ENCODE measurements at regions not wholly inside any gene's neighbourhood (a gene's known extent, or its start where the extent isn't known, plus 50 kb on each side); places are given as distances from the start of the nearest gene placed in this dataset.

DNA sequence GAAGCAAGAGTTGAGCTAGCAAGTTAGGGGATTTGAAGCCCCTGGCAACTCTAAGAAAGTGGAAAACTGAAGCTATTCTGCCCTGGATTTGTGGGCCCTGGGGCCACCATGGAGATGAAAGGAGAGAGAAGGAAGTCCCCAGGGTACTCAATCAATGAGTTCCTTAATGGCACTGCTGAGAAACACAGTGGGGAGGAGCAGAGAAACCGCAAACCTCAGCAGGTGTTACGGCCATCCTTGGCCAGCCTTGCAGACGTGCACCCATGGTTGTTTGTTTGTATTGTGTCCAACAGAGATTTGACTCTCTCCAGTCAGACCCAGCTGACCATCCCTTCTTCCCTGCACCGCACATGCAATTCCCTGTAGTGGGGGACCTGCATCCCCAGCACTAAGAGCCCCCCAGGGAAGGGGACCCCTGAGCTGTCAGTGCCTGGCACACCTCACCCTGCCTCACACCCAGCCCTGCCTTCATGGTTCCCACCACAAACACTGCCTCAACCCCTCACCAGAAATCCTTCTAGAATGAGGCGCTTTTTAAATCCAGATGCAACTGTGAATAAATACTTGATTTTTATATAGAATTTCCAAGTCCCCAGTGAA is 255.3 kb downstream of the SH3BP4 start:
- Histone ChIP-seq H3K9me3 (ENCODE audit: control insufficient read depth in 2 of 2, insufficient read depth in 1 of 2, low read depth in 1 of 2, low read length in 1 of 2) (peaks cover 0 to 3% of the 10 kb centered on the region in 2 donors), H3K4me1 (ENCODE audit: control insufficient read depth in 3 of 3, insufficient read depth in 2 of 3, low read depth in 1 of 3, low read length in 2 of 3) (no peaks in the 10 kb centered on the region), H3K27me3 (ENCODE audit: control insufficient read depth in 3 of 3, insufficient read depth in 3 of 3, low read length in 3 of 3) (peaks cover 0 to 7% (median 5%) of the 10 kb centered on the region in 3 donors), H3K36me3 (ENCODE audit: control insufficient read depth in 3 of 3, insufficient read depth in 2 of 3, low read depth in 1 of 3, low read length in 3 of 3) (no peaks in the 10 kb centered on the region), H3K27ac (ENCODE audit: low read depth in 1 of 3, low read length in 2 of 3) (no peak overlapping the region), H3K4me3 (ENCODE audit: low read depth in 1 of 3, low read length in 3 of 3) (no peak overlapping the region)
- no peak for DNase-seq
- WGBS, 3 donors: 34 to 49% (median 44%) methylated on average over 5 of the region's 5 CpGs
- FAIRE-seq: no peak

DNA sequence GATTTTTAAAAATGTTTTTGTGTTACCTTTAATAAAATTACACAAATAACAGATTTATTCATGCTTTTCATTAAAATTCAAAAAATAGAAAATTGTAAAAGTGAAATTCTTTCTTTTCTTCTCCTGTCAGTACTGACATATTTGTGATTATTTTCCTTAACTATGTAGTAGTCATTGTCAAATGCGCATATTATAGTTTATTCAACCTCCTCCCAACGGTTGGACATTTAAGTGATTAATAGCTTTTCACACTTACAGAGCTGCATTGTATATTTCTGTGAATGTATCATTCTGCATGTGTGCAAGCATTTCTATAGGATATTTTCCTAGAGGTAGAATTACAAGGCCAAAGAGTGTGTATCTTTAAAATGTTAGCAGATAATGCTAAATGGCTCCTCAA is 259.2 kb downstream of the SH3BP4 start:
- H3K9me3 ChIP-seq (ENCODE audit: control insufficient read depth in 2 of 2, insufficient read depth in 1 of 2, low read depth in 1 of 2, low read length in 1 of 2): no peaks in the 10 kb centered on the region
- no peaks in the 10 kb centered on the region for H3K4me1 ChIP-seq (ENCODE audit: control insufficient read depth in 3 of 3, insufficient read depth in 2 of 3, low read depth in 1 of 3, low read length in 2 of 3)
- WGBS, 3 donors: 25 to 32% (median 32%) methylated on average over 2 of the region's 2 CpGs
- no peaks in the 10 kb centered on the region for H3K36me3 ChIP-seq (ENCODE audit: control insufficient read depth in 3 of 3, insufficient read depth in 2 of 3, low read depth in 1 of 3, low read length in 3 of 3)
- peaks cover 0 to 8% (median 5%) of the 10 kb centered on the region in 3 donors for H3K27me3 ChIP-seq (ENCODE audit: control insufficient read depth in 3 of 3, insufficient read depth in 3 of 3, low read length in 3 of 3)
- no peak overlapping the region for H3K4me3 ChIP-seq (ENCODE audit: low read depth in 1 of 3, low read length in 3 of 3)
- FAIRE-seq (no peak), DNase-seq (no peak)
- H3K27ac ChIP-seq (ENCODE audit: low read depth in 1 of 3, low read length in 2 of 3): no peak overlapping the region

DNA sequence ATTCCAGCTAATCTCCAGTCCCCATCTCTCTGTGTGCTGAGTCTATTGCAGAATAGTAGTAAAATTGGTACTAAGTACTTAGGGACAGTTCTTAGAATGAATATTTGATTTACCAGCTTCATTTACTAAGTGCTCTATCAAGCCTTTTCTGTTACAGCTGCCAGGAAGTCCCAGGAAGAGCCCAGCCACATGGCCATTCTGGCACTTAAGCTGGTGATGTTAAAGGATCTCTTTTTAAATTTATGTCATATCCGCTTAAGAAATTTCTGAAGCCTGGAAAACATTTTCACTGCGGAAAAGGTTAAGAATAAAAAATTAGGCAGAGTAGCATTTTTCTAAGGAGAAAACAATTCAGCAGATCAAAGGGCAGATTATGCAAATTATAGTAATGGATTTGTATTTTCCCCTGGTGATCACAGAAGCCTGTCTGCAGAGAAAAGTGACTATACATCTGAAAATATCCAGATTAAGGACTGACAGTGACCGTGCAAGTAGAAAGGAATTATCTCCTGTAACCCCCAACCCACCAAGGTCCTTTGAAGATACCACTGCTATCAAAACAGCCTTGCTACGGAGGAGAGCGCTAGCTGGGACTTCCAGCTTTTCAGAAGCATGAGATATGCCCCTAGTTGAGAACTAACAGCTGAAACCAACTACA is 260.8 kb downstream of the SH3BP4 start:
- Histone ChIP-seq H3K4me3 (ENCODE audit: low read depth in 1 of 3, low read length in 3 of 3) (no peak overlapping the region), H3K27me3 (ENCODE audit: control insufficient read depth in 3 of 3, insufficient read depth in 3 of 3, low read length in 3 of 3) (peaks cover 0 to 11% (median 0%) of the 10 kb centered on the region in 3 donors), H3K36me3 (ENCODE audit: control insufficient read depth in 3 of 3, insufficient read depth in 2 of 3, low read depth in 1 of 3, low read length in 3 of 3) (no peaks in the 10 kb centered on the region), H3K9me3 (ENCODE audit: control insufficient read depth in 2 of 2, insufficient read depth in 1 of 2, low read depth in 1 of 2, low read length in 1 of 2) (no peaks in the 10 kb centered on the region), H3K4me1 (ENCODE audit: control insufficient read depth in 3 of 3, insufficient read depth in 2 of 3, low read depth in 1 of 3, low read length in 2 of 3) (no peaks in the 10 kb centered on the region), H3K27ac (ENCODE audit: low read depth in 1 of 3, low read length in 2 of 3) (no peak overlapping the region)
- DNase-seq: no peak
- FAIRE-seq: no peak
- WGBS, 3 donors: 67 to 78% (median 76%) methylated on average over 5 of the region's 5 CpGs

DNA sequence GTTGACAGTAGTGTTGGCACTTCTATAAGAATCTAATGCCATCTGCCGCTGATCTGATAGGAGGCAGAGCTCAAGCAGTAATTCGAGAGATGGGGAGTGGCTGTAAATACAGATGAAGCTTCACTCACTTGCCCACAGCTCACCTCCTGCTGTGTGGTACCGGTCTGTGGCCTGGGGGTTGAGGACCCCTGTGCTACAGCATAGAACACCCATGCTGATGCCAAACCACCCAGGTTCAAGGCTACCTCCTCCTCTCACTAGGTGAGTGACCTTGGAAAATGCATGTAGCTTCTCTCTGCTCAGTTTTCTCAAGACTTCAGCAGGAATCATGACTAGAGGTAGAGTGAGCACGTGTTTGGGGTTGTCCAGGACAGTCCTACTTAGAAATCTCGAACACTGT is 263.4 kb downstream of the SH3BP4 start:
- DNase-seq (no peak), FAIRE-seq (no peak)
- no peak overlapping the region for H3K4me3 ChIP-seq (ENCODE audit: low read depth in 1 of 3, low read length in 3 of 3)
- 59 to 76% (median 60%) methylated on average over 5 of the region's 5 CpGs for WGBS, 3 donors
- H3K4me1 ChIP-seq (ENCODE audit: control insufficient read depth in 3 of 3, insufficient read depth in 2 of 3, low read depth in 1 of 3, low read length in 2 of 3): peaks cover 0 to 4% (median 0%) of the 10 kb centered on the region in 3 donors
- H3K27ac ChIP-seq (ENCODE audit: low read depth in 1 of 3, low read length in 2 of 3): no peak overlapping the region
- H3K27me3 ChIP-seq (ENCODE audit: control insufficient read depth in 3 of 3, insufficient read depth in 3 of 3, low read length in 3 of 3): peaks cover 0 to 7% (median 0%) of the 10 kb centered on the region in 3 donors
- no peaks in the 10 kb centered on the region for H3K9me3 ChIP-seq (ENCODE audit: control insufficient read depth in 2 of 2, insufficient read depth in 1 of 2, low read depth in 1 of 2, low read length in 1 of 2)
- H3K36me3 ChIP-seq (ENCODE audit: control insufficient read depth in 3 of 3, insufficient read depth in 2 of 3, low read depth in 1 of 3, low read length in 3 of 3): no peaks in the 10 kb centered on the region

DNA sequence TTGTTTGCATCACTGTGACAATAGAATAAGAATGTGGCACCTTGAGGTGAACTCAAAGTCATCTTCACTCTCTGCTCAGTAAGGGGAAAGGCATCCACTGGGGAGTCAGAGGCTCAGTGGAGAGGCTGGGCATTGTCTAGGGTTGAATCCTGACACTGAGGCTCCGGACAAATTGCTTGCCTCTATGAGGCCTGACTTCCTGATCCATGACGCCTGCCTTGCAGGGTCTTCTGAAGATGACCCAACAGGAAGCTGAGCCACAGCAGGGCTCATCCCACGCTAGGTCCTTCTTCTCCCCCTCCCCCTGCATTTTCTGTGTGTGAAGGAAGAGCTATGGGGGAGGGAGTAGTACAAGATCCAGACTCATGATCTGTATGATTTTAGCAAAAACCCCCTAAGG is 265.1 kb downstream of the SH3BP4 start:
- Histone ChIP-seq H3K27ac (ENCODE audit: low read depth in 1 of 3, low read length in 2 of 3) (no peak overlapping the region), H3K4me1 (ENCODE audit: control insufficient read depth in 3 of 3, insufficient read depth in 2 of 3, low read depth in 1 of 3, low read length in 2 of 3) (peaks cover 0 to 4% (median 0%) of the 10 kb centered on the region in 3 donors), H3K27me3 (ENCODE audit: control insufficient read depth in 3 of 3, insufficient read depth in 3 of 3, low read length in 3 of 3) (peaks cover 0 to 7% (median 0%) of the 10 kb centered on the region in 3 donors), H3K4me3 (ENCODE audit: low read depth in 1 of 3, low read length in 3 of 3) (no peak overlapping the region), H3K36me3 (ENCODE audit: control insufficient read depth in 3 of 3, insufficient read depth in 2 of 3, low read depth in 1 of 3, low read length in 3 of 3) (no peaks in the 10 kb centered on the region), H3K9me3 (ENCODE audit: control insufficient read depth in 2 of 2, insufficient read depth in 1 of 2, low read depth in 1 of 2, low read length in 1 of 2) (no peaks in the 10 kb centered on the region)
- DNase-seq (no peak), FAIRE-seq (no peak)
- 62 to 87% (median 66%) methylated on average over 3 of the region's 3 CpGs for WGBS, 3 donors

DNA sequence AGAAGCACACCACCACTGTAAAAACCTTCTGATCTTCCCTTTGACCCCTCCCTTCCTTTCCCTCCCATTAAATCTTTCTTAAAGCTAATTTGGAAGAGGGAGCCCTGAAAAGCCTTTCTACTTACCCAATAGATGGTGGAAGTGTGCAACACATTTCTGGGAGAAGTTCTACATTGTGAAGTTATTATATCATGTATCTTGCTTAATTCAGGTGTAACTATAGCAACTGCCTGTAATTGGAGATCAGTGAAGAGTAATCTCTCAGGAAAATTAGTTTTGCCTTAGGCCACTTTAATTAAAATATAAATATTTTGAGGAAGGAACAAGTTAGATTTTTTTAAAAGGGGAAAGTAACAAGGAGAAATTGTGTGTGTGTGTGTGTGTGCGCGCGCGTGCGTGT is 266.0 kb downstream of the SH3BP4 start:
- H3K4me3 ChIP-seq (ENCODE audit: low read depth in 1 of 3, low read length in 3 of 3): no peak overlapping the region
- peaks cover 0 to 7% (median 0%) of the 10 kb centered on the region in 3 donors for H3K27me3 ChIP-seq (ENCODE audit: control insufficient read depth in 3 of 3, insufficient read depth in 3 of 3, low read length in 3 of 3)
- H3K9me3 ChIP-seq (ENCODE audit: control insufficient read depth in 2 of 2, insufficient read depth in 1 of 2, low read depth in 1 of 2, low read length in 1 of 2): no peaks in the 10 kb centered on the region
- H3K36me3 ChIP-seq (ENCODE audit: control insufficient read depth in 3 of 3, insufficient read depth in 2 of 3, low read depth in 1 of 3, low read length in 3 of 3): no peaks in the 10 kb centered on the region
- no peak for FAIRE-seq
- H3K27ac ChIP-seq (ENCODE audit: low read depth in 1 of 3, low read length in 2 of 3): no peak overlapping the region
- DNase-seq: no peak
- peaks cover 0 to 4% (median 0%) of the 10 kb centered on the region in 3 donors for H3K4me1 ChIP-seq (ENCODE audit: control insufficient read depth in 3 of 3, insufficient read depth in 2 of 3, low read depth in 1 of 3, low read length in 2 of 3)
- WGBS, 3 donors: 68 to 86% (median 85%) methylated on average over 5 of the region's 5 CpGs

DNA sequence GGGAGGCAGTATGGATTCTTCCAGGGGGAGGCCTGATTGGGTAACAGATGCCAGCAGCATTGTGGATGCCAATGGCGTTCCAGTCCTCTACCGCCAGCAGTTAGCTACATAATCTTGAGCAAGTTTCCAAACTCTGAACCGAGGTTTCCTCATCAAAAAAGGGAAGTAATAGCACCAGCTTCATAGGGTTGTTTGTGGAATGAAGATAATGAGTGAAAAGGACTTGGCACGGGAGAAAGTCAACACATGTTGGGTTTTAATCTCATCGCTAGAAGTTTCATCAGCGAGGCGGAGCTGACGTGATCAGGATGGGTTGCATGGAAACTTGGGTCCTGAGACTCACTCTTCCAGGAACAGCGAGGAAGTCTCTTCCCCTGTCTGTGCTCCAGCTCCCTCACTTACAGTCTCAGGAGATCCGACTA is 266.7 kb downstream of the SH3BP4 start:
- no peaks in the 10 kb centered on the region for H3K36me3 ChIP-seq (ENCODE audit: control insufficient read depth in 3 of 3, insufficient read depth in 2 of 3, low read depth in 1 of 3, low read length in 3 of 3)
- H3K27me3 ChIP-seq (ENCODE audit: control insufficient read depth in 3 of 3, insufficient read depth in 3 of 3, low read length in 3 of 3): peaks cover 0 to 7% (median 0%) of the 10 kb centered on the region in 3 donors
- peak in 1 of 2 donors; percentile 2 for DNase-seq
- H3K4me1 ChIP-seq (ENCODE audit: control insufficient read depth in 3 of 3, insufficient read depth in 2 of 3, low read depth in 1 of 3, low read length in 2 of 3): peaks cover 0 to 4% (median 0%) of the 10 kb centered on the region in 3 donors
- no peak for FAIRE-seq
- peak overlapping the region in 1 of 3 donors; percentile 40 for H3K27ac ChIP-seq (ENCODE audit: low read depth in 1 of 3, low read length in 2 of 3)
- 73 to 80% (median 75%) methylated on average over 10 of the region's 10 CpGs for WGBS, 3 donors
- H3K4me3 ChIP-seq (ENCODE audit: low read depth in 1 of 3, low read length in 3 of 3): no peak overlapping the region
- H3K9me3 ChIP-seq (ENCODE audit: control insufficient read depth in 2 of 2, insufficient read depth in 1 of 2, low read depth in 1 of 2, low read length in 1 of 2): no peaks in the 10 kb centered on the region

DNA sequence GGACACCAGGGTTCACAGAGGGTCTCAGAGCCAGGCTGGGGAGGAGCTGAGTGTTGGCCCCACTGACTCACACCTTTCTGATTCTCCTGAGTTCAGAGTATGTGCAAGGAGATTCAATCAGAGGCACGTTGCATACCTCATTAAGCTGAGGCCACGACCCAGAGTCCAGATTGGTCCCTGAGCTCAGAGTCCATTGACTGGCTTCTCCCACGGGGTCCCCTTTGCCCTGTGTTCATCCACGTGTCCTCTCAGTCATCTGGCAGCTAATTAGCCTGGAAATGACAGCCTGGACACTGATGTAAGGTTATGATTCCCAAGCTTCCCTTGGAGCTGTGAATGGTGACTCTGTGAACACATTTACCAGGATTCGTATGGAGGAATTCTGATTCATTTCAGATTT is 267.2 kb downstream of the SH3BP4 start:
- H3K27ac ChIP-seq (ENCODE audit: low read depth in 1 of 3, low read length in 2 of 3): peak overlapping the region in 1 of 3 donors; percentile 40
- WGBS, 3 donors: 42 to 58% (median 51%) methylated on average over 5 of the region's 5 CpGs
- no peak overlapping the region for H3K4me3 ChIP-seq (ENCODE audit: low read depth in 1 of 3, low read length in 3 of 3)
- H3K36me3 ChIP-seq (ENCODE audit: control insufficient read depth in 3 of 3, insufficient read depth in 2 of 3, low read depth in 1 of 3, low read length in 3 of 3): no peaks in the 10 kb centered on the region
- H3K4me1 ChIP-seq (ENCODE audit: control insufficient read depth in 3 of 3, insufficient read depth in 2 of 3, low read depth in 1 of 3, low read length in 2 of 3): peaks cover 0 to 4% (median 0%) of the 10 kb centered on the region in 3 donors
- peak; percentile 14 to 78 for DNase-seq
- H3K27me3 ChIP-seq (ENCODE audit: control insufficient read depth in 3 of 3, insufficient read depth in 3 of 3, low read length in 3 of 3): peaks cover 0 to 7% (median 0%) of the 10 kb centered on the region in 3 donors
- H3K9me3 ChIP-seq (ENCODE audit: control insufficient read depth in 2 of 2, insufficient read depth in 1 of 2, low read depth in 1 of 2, low read length in 1 of 2): no peaks in the 10 kb centered on the region
- no peak for FAIRE-seq
